HG03064 (cell line): ENCODE measurements at regions not wholly inside any gene's neighbourhood (a gene's known extent, or its start where the extent isn't known, plus 50 kb on each side); places are given as distances from the start of the nearest gene placed in this dataset.

ENCODE experiments used
- ATAC-seq: cut with Tn5 transposase; IDR thresholded peaks from one replicate; pipeline ENCODE4 v1.9.1; 2021; ENCODE audit warnings: low read depth; ENCODE audit not compliant: unreplicated experiment

DNA sequence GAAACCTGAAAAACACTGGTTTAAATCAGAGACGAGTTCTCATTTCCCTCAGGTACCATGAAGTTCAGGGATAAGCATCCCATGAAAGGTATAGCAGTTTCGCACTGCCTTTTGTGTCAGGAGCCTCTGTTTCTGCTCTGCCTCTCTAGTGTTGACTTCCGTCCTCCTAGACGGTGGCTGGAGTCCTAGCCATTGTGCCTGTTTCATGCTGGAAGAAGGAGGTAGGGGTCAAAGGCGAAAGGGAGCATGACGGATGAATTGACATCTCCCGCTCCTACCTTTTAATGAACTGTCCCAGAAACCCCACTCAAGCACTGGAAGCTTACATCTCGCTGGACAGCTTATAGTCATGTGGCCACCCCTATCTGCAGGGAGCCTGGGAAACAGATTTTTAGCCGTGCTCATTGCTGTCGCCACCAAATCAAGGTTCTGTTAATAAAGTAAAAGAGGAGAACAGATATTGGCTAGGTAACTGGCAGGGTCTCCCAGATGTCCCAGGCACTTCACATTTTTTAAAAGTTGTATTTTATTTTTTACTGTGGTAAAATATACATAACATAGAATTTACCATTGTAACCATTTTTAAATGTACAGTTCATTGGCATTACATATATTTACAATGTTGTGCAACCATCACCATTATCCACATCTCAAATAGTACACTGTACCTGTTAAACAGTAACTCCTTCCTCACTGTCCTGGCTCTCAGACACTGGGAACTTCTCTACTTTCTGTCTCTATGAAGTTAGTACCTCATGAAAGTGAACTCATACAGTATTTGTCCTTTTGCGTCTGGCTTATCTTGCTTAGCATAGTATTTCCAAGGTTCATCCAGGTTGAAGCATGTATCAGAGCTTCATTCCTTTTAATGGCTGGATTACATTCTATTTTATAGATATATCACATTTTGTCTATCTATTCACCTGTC lies 55.0 kb upstream of the CTLA4 start:
- no peak for ATAC-seq

GRCh38 chr2:203813684-203814083 lies 53.9 kb upstream of the CTLA4 start:
- ATAC-seq = no peak

DNA sequence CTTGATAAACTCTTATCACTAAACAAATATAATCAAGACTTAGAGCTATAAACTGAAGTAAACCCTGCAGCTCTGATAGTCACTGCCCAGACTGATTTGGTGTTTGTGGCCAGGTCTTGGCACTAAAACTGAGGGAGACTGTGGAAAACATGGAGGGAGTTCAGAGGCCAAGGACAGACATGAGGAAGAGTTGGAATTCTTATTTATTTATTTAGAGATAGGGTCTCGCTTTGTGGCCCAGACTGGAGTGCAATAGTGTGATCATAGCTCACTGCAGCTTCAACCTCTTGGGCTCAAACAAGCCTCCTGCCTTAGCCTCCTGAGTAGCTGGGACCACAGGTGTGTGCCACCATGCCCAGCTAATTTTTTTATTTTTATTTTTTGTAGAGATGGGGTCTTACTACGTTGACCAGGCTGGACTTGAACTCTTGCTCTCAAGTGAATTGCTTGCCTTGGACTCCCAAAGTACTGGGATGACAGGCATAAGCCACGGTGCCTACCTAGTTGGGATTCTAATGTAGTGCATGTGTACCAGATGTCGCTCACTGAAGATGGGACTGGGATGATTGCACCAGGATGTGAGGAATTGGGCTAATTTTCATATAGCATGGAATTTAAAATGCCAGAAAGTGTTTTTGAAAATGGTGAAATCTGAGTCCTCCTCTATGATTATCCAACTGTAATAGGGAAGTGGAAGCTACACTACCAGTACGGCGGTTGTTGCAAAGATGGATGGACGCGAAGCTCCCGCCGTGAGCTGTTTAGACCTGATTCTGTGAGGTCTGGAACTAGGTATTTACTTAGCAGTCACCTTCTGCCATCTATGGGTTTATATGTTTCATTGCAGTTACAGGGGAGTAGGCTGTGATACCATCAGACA lies 52.7 kb upstream of the CTLA4 start:
- ATAC-seq = no peak

DNA sequence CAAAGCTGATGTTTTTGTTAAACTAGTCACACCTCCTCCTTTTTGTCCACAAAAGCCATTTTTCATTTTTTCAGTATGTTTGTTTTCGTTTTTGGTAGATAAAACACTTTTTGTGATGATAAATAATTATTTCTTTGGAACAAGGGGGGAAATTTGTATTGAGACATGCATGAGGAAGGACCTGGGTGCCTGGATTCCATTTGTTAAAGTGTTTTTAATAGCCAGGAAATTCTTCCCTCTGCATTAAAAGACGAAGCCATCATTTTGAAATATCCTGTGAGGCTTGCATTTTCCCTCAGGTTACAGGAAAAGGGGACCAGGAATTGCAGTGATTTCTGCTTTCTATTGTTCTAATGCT lies 52.1 kb upstream of the CTLA4 start:
- ATAC-seq = no peak

DNA sequence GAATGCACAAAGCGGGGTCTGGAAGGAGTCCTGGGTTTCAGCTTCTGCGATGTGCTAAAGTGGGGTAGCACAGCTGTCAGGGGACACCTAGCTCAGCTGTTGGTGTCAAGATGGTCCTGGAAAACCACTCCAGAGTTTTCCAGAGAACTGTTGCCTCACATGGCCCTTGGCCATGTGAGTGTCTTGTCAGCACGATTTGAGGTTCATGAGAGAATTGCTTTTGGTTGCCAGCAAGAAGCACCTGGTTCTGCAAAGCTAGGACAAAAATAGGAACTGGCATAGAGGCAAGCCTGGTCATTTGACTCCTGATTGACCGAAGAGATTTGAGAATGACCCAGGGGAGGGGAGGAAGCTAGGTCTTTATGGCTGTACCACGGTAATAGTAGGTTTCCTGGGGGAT lies 50.4 kb upstream of the CTLA4 start:
- no peak for ATAC-seq
